CD8-positive, alpha-beta memory T cell (primary cell): ENCODE measurements at regions not wholly inside any gene's neighbourhood (a gene's known extent, or its start where the extent isn't known, plus 50 kb on each side); places are given as distances from the start of the nearest gene placed in this dataset.

Source experiments
- CTCF ChIA-PET: fragments of 350-600 bp; sonication (Branson Sonifier 250); formaldehyde crosslinking; loops from one replicate; lab custom pipeline; 2021; ENCODE audit warnings: antibody characterized with exemption; lab: Charles Lee
- POLR2A ChIA-PET: fragments of 350-600 bp; sonication (Branson Sonifier 250); formaldehyde crosslinking; loops from one replicate; lab custom pipeline; 2021; ENCODE audit warnings: antibody characterized with exemption; lab: Charles Lee
- DNase-seq, 5 donors: peaks; one replicate each; pipeline versions ENCODE4 v3.0.0 to v3.0.0-alpha.2; 2020 to 2022; ENCODE audit warnings: mixed read lengths in 1 of 5
- H3K27ac ChIP-seq: one replicate; pipeline ENCODE4 v1.7.0; 2013; ENCODE audit warnings: low read depth, mild to moderate bottlenecking, low read length, moderate library complexity
- H3K27me3 ChIP-seq: 2 replicates; pipeline ENCODE4 v1.7.0; 2013; ENCODE audit warnings: low read length, mild to moderate bottlenecking; ENCODE audit not compliant: insufficient read depth, poor library complexity, severe bottlenecking
- H3K36me3 ChIP-seq: 2 replicates; pipeline ENCODE4 v1.7.0; 2013; ENCODE audit warnings: mild to moderate bottlenecking, low read length, moderate library complexity; ENCODE audit not compliant: insufficient read depth
- H3K4me1 ChIP-seq: 2 replicates; pipeline ENCODE4 v1.7.0; 2013; ENCODE audit warnings: mild to moderate bottlenecking, low read length, moderate library complexity; ENCODE audit not compliant: insufficient read depth
- H3K4me3 ChIP-seq: 2 replicates; pipeline ENCODE4 v1.7.0; 2013; ENCODE audit warnings: mild to moderate bottlenecking, low read length
- H3K9me3 ChIP-seq: 2 replicates; pipeline ENCODE4 v1.7.0; 2013; ENCODE audit warnings: mild to moderate bottlenecking, low read length
- H3K27ac Mint-ChIP-seq, 8 donors: one replicate each; pipeline ENCODE4 v1.8.0; 2020 to 2021; ENCODE audit warnings: mixed read lengths in 8 of 8, mild to moderate bottlenecking in 6 of 8, inconsistent platforms in 3 of 8, moderate library complexity in 3 of 8
- H3K27me3 Mint-ChIP-seq, 2 donors: one replicate each; pipeline ENCODE4 v1.8.0; 2020 to 2021; ENCODE audit warnings: mixed read lengths in 2 of 2, mild to moderate bottlenecking in 1 of 2, moderate library complexity in 1 of 2
- H3K36me3 Mint-ChIP-seq, 3 donors: one replicate each; pipeline ENCODE4 v1.8.0; 2020 to 2021; ENCODE audit warnings: mixed read lengths in 3 of 3, inconsistent platforms in 1 of 3, mild to moderate bottlenecking in 1 of 3
- H3K4me1 Mint-ChIP-seq, 3 donors: one replicate each; pipeline ENCODE4 v1.8.0; 2020 to 2021; ENCODE audit warnings: mixed read lengths in 3 of 3, inconsistent platforms in 1 of 3, mild to moderate bottlenecking in 1 of 3
- H3K4me3 Mint-ChIP-seq, 7 donors: one replicate each; pipeline ENCODE4 v1.8.0; 2020 to 2021; ENCODE audit warnings: mixed read lengths in 7 of 7, mild to moderate bottlenecking in 6 of 7, moderate library complexity in 4 of 7, inconsistent platforms in 2 of 7
- H3K9me3 Mint-ChIP-seq, 5 donors: one replicate each; pipeline ENCODE4 v1.8.0; 2020 to 2022; ENCODE audit warnings: mixed read lengths in 5 of 5, mild to moderate bottlenecking in 3 of 5, moderate library complexity in 2 of 5, inconsistent platforms in 1 of 5

DNA sequence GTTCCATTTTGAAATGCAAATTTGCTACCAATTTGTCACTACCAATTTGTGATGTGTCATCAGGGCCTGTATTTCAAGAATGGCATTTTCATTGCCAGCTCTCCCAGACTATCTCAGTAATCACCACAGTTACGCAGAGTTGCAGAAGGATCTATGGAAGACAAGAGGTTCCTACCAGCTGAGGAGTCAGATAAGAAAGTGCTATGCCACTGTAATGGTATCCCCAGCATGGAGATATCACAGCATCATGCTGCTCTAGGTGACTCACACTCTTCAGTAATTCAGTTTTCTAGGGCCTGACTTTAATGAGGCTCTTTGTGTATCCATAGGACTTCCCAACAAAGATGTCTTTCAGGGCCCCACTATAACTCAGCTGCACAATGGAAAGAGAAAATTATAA, 490.3 kb downstream of the ARHGEF28 start:
- ChIA-PET CTCF (no interaction called here), POLR2A (no interaction called here)
- Histone ChIP-seq H3K9me3 (no peaks in the 10 kb centered on the region), H3K4me3 (no peak overlapping the region), H3K27ac (no peak overlapping the region), H3K27me3 (no peaks in the 10 kb centered on the region), H3K36me3 (no peaks in the 10 kb centered on the region), H3K4me1 (no peaks in the 10 kb centered on the region)
- peaks cover 2 to 6% of the 10 kb centered on the region in 2 donors for H3K27me3 Mint-ChIP-seq
- no peak overlapping the region for H3K27ac Mint-ChIP-seq
- no peaks in the 10 kb centered on the region for H3K4me1 Mint-ChIP-seq
- DNase-seq, result no peak
- no peaks in the 10 kb centered on the region for H3K9me3 Mint-ChIP-seq
- H3K36me3 Mint-ChIP-seq, result no peaks in the 10 kb centered on the region
- H3K4me3 Mint-ChIP-seq, result no peak overlapping the region

DNA sequence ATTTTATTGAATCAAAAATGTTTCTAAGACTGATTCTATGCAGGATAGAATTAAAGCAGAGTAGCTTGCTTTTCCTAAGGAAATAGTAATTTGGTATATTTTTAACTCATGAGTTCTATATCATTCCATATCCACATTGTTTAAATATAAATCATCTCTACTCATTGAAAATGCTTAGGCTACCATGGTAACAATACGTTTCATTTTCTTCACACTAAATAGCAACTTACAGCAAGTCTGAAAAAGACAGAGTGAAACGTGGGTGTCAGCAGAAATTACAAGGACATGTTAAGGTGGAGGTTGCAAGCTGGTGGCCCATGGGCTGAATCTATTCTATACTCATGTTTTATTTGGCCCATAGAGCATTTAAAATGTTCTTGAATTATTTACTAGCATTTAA, 487.9 kb downstream of the ARHGEF28 start:
- CTCF ChIA-PET, result no interaction called here

DNA sequence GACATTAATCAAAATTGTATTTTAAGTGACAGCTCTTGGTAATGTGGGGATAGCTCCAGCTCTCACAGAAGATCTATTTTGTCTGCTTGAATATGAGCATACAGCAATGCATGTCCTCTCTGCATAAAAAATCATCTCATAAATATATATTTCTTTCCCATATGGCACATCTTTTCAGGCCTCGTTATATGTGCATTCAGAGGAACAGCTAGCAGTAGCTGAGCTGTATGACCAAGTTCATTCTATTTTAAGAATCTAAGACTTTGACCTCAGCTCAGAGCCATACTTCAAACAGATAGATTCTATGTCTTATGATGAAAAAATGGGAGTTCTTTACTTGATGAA, 487.2 kb downstream of the ARHGEF28 start:
- H3K36me3 ChIP-seq, result no peaks in the 10 kb centered on the region
- no peaks in the 10 kb centered on the region for H3K4me1 Mint-ChIP-seq
- H3K27me3 Mint-ChIP-seq, result peaks cover 2 to 8% of the 10 kb centered on the region in 2 donors
- no peaks in the 10 kb centered on the region for H3K36me3 Mint-ChIP-seq
- H3K27ac Mint-ChIP-seq, result no peak overlapping the region
- no peak overlapping the region for H3K27ac ChIP-seq
- no peak for DNase-seq
- H3K4me3 Mint-ChIP-seq, result no peak overlapping the region
- CTCF ChIA-PET, result no interaction called here
- POLR2A ChIA-PET, result no interaction called here
- no peaks in the 10 kb centered on the region for H3K9me3 Mint-ChIP-seq
- no peaks in the 10 kb centered on the region for H3K27me3 ChIP-seq
- H3K9me3 ChIP-seq, result no peaks in the 10 kb centered on the region
- H3K4me1 ChIP-seq, result no peaks in the 10 kb centered on the region
- no peak overlapping the region for H3K4me3 ChIP-seq

More for the DNA sequence above, 487.9 kb downstream of the ARHGEF28 start:
- Mint-ChIP-seq H3K27me3 (peaks cover 2 to 8% of the 10 kb centered on the region in 2 donors), H3K4me3 (no peak overlapping the region), H3K4me1 (no peaks in the 10 kb centered on the region), H3K9me3 (no peaks in the 10 kb centered on the region), H3K36me3 (no peaks in the 10 kb centered on the region), H3K27ac (no peak overlapping the region)
- Histone ChIP-seq H3K4me1 (no peaks in the 10 kb centered on the region), H3K27me3 (no peaks in the 10 kb centered on the region), H3K36me3 (no peaks in the 10 kb centered on the region), H3K9me3 (no peaks in the 10 kb centered on the region), H3K27ac (no peak overlapping the region), H3K4me3 (no peak overlapping the region)
- POLR2A ChIA-PET, result no interaction called here
- DNase-seq, result no peak

DNA sequence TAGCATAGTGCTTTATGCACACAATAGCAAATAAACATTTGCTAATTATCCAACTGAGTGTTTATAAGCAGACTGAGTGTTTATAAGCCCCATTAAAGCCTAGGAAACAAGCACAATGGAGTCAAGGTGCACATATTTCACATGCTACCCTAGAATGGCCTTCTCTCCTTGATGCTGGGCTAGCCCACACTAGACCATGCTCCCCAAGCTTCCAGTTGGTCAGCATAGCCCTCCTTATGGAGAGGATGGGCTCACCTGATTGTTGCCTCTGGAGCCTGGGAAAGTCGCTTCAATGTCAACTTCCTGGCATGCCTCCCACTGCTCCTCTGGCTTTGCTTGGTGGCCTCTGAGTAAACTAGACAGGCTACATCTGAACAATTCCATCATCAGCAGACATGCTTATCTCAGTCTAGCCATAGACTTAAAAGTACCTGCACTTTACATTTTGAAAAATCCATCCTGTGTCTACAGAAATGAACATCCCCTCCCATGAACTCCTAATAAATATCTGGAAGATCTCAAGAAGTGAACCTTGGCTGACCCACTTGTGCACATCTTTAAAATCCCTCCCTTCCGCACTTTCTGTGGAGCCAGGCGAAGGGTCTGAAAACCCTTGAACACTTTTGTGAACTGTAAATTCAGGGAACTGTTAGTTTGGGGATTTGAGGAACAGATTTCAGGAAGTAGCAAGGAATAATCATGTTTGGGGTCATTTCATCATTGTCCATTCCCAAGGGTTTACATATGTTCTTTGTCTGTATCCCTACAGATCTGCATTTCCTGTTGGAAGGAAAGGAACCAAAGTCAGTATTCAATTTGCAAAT, 486.6 kb downstream of the ARHGEF28 start:
- Histone ChIP-seq H3K27me3 (no peaks in the 10 kb centered on the region), H3K9me3 (no peaks in the 10 kb centered on the region), H3K4me1 (no peaks in the 10 kb centered on the region), H3K36me3 (no peaks in the 10 kb centered on the region), H3K4me3 (no peak overlapping the region), H3K27ac (no peak overlapping the region)
- no peaks in the 10 kb centered on the region for H3K9me3 Mint-ChIP-seq
- ChIA-PET POLR2A (no interaction called here), CTCF (no interaction called here)
- no peak for DNase-seq
- H3K27ac Mint-ChIP-seq, result no peak overlapping the region
- H3K36me3 Mint-ChIP-seq, result no peaks in the 10 kb centered on the region
- H3K4me3 Mint-ChIP-seq, result no peak overlapping the region
- H3K4me1 Mint-ChIP-seq, result no peaks in the 10 kb centered on the region
- peaks cover 2 to 11% of the 10 kb centered on the region in 2 donors for H3K27me3 Mint-ChIP-seq

DNA sequence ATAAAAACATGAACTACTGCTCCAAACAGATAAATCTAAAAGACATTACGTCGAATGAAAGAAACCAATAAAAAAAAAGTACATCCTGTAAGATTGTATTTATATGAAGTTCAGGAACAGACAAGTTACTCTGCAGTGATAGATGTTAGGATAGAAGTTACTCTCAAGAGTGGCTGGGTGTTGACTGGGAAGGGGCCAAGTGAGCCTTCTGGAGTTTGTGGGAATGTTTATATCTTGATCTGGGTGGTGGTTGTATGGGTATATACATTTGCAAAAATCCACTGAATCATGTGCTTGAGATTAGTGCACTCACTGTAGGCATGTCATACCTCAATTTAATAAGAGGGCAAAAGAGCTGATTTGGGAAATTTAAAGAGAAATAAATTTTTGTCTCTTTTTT, 485.8 kb downstream of the ARHGEF28 start:
- Mint-ChIP-seq H3K36me3 (no peaks in the 10 kb centered on the region), H3K4me1 (no peaks in the 10 kb centered on the region)

DNA sequence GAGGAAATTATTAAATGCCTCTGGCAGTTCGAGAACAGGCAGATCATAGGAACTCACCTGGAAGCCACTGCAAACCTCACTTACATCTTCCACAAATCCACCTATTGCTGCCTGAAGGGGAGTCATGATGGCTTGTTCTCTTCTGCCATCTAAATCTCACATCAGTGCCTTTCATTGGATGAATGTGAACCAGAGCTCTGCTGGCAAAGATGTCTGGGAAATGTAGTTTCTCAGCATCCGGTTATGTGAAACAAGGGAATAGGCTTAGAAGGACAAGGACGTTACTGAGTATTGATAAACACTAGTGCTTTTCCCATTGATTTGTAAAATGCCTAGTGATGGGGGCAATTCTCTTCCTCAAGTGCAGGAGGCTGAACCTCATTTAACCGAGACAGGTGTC, 483.3 kb downstream of the ARHGEF28 start:
- no peaks in the 10 kb centered on the region for H3K27me3 ChIP-seq
- Mint-ChIP-seq H3K36me3 (no peaks in the 10 kb centered on the region), H3K4me1 (no peaks in the 10 kb centered on the region), H3K9me3 (no peaks in the 10 kb centered on the region), H3K27me3 (peaks cover 0 to 27% of the 10 kb centered on the region in 2 donors), H3K4me3 (no peak overlapping the region), H3K27ac (no peak overlapping the region)
- POLR2A ChIA-PET, result no interaction called here
- H3K9me3 ChIP-seq, result no peaks in the 10 kb centered on the region
- no peak for DNase-seq
- no peaks in the 10 kb centered on the region for H3K36me3 ChIP-seq
- no peak overlapping the region for H3K4me3 ChIP-seq
- CTCF ChIA-PET, result no interaction called here
- no peak overlapping the region for H3K27ac ChIP-seq
- no peaks in the 10 kb centered on the region for H3K4me1 ChIP-seq

More for the DNA sequence above, 485.8 kb downstream of the ARHGEF28 start:
- DNase-seq, result no peak
- ChIA-PET CTCF (no interaction called here), POLR2A (no interaction called here)
- H3K36me3 ChIP-seq, result no peaks in the 10 kb centered on the region
- H3K4me1 ChIP-seq, result no peaks in the 10 kb centered on the region
- Mint-ChIP-seq H3K27ac (no peak overlapping the region), H3K4me3 (no peak overlapping the region), H3K9me3 (no peaks in the 10 kb centered on the region), H3K27me3 (peaks cover 2 to 16% of the 10 kb centered on the region in 2 donors)
- no peak overlapping the region for H3K4me3 ChIP-seq
- no peak overlapping the region for H3K27ac ChIP-seq
- H3K27me3 ChIP-seq, result no peaks in the 10 kb centered on the region
- no peaks in the 10 kb centered on the region for H3K9me3 ChIP-seq

DNA sequence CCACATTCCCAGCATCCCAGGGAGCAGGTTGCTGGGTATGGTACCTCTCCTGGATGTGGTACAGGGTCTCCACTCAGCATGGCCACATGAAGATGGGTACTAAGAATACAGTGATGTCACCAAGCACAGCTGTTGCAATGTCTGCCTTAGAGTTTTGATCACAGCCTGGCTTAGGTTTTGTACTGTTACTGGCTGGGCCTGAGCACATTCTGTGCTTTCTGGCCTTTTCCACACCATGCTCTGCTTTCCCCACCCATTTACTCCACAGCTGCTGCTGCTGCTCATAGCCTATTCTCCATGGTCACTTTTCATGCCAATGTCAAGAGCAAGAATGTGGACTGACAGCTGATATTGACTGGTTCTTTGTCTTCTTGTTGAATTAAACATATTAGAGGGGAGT, 481.9 kb downstream of the ARHGEF28 start:
- no peaks in the 10 kb centered on the region for H3K4me1 Mint-ChIP-seq
- no peak for DNase-seq
- Histone ChIP-seq H3K4me1 (no peaks in the 10 kb centered on the region), H3K4me3 (no peak overlapping the region), H3K9me3 (no peaks in the 10 kb centered on the region), H3K36me3 (no peaks in the 10 kb centered on the region), H3K27me3 (no peaks in the 10 kb centered on the region), H3K27ac (no peak overlapping the region)
- CTCF ChIA-PET, result no interaction called here
- POLR2A ChIA-PET, result no interaction called here
- no peak overlapping the region for H3K4me3 Mint-ChIP-seq
- H3K36me3 Mint-ChIP-seq, result no peaks in the 10 kb centered on the region
- no peak overlapping the region for H3K27ac Mint-ChIP-seq
- peaks cover 0 to 1% (median 0%) of the 10 kb centered on the region in 5 donors for H3K9me3 Mint-ChIP-seq
- H3K27me3 Mint-ChIP-seq, result peaks cover 0 to 27% of the 10 kb centered on the region in 2 donors

DNA sequence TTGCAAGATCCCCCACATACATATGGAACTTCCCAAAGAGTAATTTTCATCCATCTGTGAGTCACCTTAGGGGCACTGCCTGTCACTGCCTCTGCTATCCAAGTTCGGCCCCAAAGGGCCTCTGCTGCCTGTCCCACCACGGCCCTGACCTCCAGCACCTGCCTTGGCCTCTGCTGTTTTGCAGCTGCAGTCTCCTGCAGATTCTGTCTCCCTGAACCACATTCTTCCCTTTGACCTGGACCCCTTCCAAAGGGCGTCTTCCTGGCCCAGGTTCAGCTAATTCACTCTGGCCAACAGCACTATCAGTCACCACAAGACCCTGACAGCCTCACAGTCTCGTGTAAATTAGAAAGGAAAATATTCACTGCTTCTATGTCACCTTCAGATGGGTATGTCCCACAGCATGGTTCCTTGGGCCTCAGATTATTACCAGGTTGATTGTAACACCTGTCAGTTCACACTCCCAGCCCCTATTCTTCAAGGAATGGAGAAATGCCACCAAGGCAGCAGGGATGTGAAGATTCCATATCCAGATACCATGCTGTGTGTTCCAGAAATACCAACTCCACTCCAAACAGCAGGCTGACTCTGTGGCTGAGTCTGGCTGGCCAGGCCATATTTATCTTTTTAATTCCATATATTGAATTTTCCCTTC, 479.3 kb downstream of the ARHGEF28 start:
- H3K9me3 Mint-ChIP-seq, result peaks cover 0 to 1% (median 0%) of the 10 kb centered on the region in 5 donors
- POLR2A ChIA-PET, result no interaction called here
- Histone ChIP-seq H3K27me3 (no peaks in the 10 kb centered on the region), H3K4me3 (no peak overlapping the region), H3K27ac (no peak overlapping the region), H3K4me1 (no peaks in the 10 kb centered on the region), H3K36me3 (no peaks in the 10 kb centered on the region), H3K9me3 (no peaks in the 10 kb centered on the region)
- H3K27ac Mint-ChIP-seq, result no peak overlapping the region
- no peaks in the 10 kb centered on the region for H3K36me3 Mint-ChIP-seq
- CTCF ChIA-PET, result no interaction called here
- no peak overlapping the region for H3K4me3 Mint-ChIP-seq
- no peaks in the 10 kb centered on the region for H3K4me1 Mint-ChIP-seq
- peaks cover 0 to 33% of the 10 kb centered on the region in 2 donors for H3K27me3 Mint-ChIP-seq
- no peak for DNase-seq
